Lung (tissue), 11 donors: ENCODE measurements at regions not wholly inside any gene's neighbourhood (a gene's known extent, or its start where the extent isn't known, plus 50 kb on each side); places are given as distances from the start of the nearest gene placed in this dataset.

Experiments used
- ATAC-seq: fragments of 200-7000 bp; cut with Tn5 transposase; one replicate; pipeline ENCODE4 v1.9.1; 2020; ENCODE audit warnings: moderate number of reproducible peaks; ENCODE audit not compliant: insufficient read depth, low FRiP score
- DNase-seq, 3 donors: peaks; one replicate each; pipeline ENCODE4 v3.0.0-alpha.2; 2013 to 2017
- H3K27ac ChIP-seq, 2 donors: one replicate each; pipeline ENCODE4 v1.5.1; 2013; ENCODE audit warnings: mild to moderate bottlenecking in 2 of 2, moderate library complexity in 2 of 2, control low read depth in 1 of 2, inconsistent platforms in 1 of 2, low read depth in 1 of 2, low read length in 1 of 2
- H3K27me3 ChIP-seq, 3 donors: one replicate each; pipeline ENCODE4 v1.5.1; 2013; ENCODE audit warnings: low read length in 2 of 3; ENCODE audit not compliant: control insufficient read depth in 3 of 3, insufficient read depth in 3 of 3
- H3K36me3 ChIP-seq, 4 donors: one replicate each; pipeline ENCODE4 v1.5.1; 2013; ENCODE audit warnings: low read length in 4 of 4, mild to moderate bottlenecking in 1 of 4, moderate library complexity in 1 of 4; ENCODE audit not compliant: control insufficient read depth in 4 of 4, insufficient read depth in 4 of 4
- H3K4me1 ChIP-seq, 5 donors: one replicate each; pipeline ENCODE4 v1.5.1; 2013; ENCODE audit warnings: low read length in 5 of 5, mild to moderate bottlenecking in 2 of 5, moderate library complexity in 1 of 5; ENCODE audit not compliant: control insufficient read depth in 5 of 5, insufficient read depth in 5 of 5
- H3K4me3 ChIP-seq: one replicate; pipeline ENCODE4 v1.5.1; 2013; ENCODE audit warnings: mild to moderate bottlenecking, control low read depth, moderate library complexity
- H3K9ac ChIP-seq, 2 donors: one replicate each; pipeline ENCODE4 v1.5.1; 2013; ENCODE audit warnings: low read length in 2 of 2, control low read depth in 1 of 2; ENCODE audit not compliant: insufficient read depth in 1 of 2
- H3K9me3 ChIP-seq, 4 donors: one replicate each; pipeline ENCODE4 v1.5.1; 2013; ENCODE audit warnings: low read length in 3 of 4, mild to moderate bottlenecking in 1 of 4, moderate library complexity in 1 of 4; ENCODE audit not compliant: control insufficient read depth in 4 of 4, insufficient read depth in 3 of 4
- CTCF ChIP-seq: IDR thresholded peaks from 2 replicates; pipeline ENCODE4 v1.5.1; 2012; ENCODE audit warnings: mild to moderate bottlenecking; ENCODE audit errors: control extremely low read depth, extremely low read depth
- WGBS, 2 donors: extraction: QIAGEN DNeasy Blood & Tissue Kit; methylation state at CpG; one replicate each; pipeline ENCODE4 v1.1.7; 2013; 5-methylcytosine and 5-hydroxymethylcytosine counted together
- donor health status: control.
- donor health status: control.
- donor health status: Bipolar disorder and iron deficiency.
- donor health status: healthy.
- donor health status: DM: yes; HTN: yes; CAD: no.

- H3K27ac ChIP-seq: no peak overlapping the region
- no peak for TF ChIP-seq CTCF
Measured at GRCh38 chr10:91062091-91062490, 141.2 kb upstream of the ANKRD1 start.

GRCh38 chr10:91071786-91072185, 148.7 kb upstream of the PCGF5 start:
- no peak for TF ChIP-seq CTCF
- no peak overlapping the region for H3K9ac ChIP-seq
- H3K9me3 ChIP-seq: no peaks in the 10 kb centered on the region
- no peak overlapping the region for H3K4me3 ChIP-seq
- no peaks in the 10 kb centered on the region for H3K36me3 ChIP-seq
- WGBS, 2 donors: 93 to 97% methylated on average over 1 of the region's 1 CpG
- no peak overlapping the region for H3K27ac ChIP-seq
- H3K27me3 ChIP-seq: no peaks in the 10 kb centered on the region
- ATAC-seq (no peak), DNase-seq (no peak)
- H3K4me1 ChIP-seq: peaks cover 0 to 4% (median 0%) of the 10 kb centered on the region in 5 donors

More at GRCh38 chr10:91062091-91062490, 141.2 kb upstream of the ANKRD1 start:
- ATAC-seq: no peak
- DNase-seq: peak in 1 of 3 donors; percentile 72
- Histone ChIP-seq H3K36me3 (no peaks in the 10 kb centered on the region), H3K9me3 (no peaks in the 10 kb centered on the region), H3K9ac (no peak overlapping the region), H3K4me3 (no peak overlapping the region), H3K4me1 (peaks cover 0 to 19% (median 2%) of the 10 kb centered on the region in 5 donors), H3K27me3 (no peaks in the 10 kb centered on the region)
- WGBS, 2 donors: 82 to 83% methylated on average over 3 of the region's 3 CpGs

GRCh38 chr10:91073286-91073979, 147.0 kb upstream of the PCGF5 start:
- H3K4me3 ChIP-seq: no peak overlapping the region
- DNase-seq (no peak), ATAC-seq (no peak)
- H3K4me1 ChIP-seq: peaks cover 0 to 10% (median 4%) of the 10 kb centered on the region in 5 donors
- no peak overlapping the region for H3K27ac ChIP-seq
- no peaks in the 10 kb centered on the region for H3K36me3 ChIP-seq
- no peak overlapping the region for H3K9ac ChIP-seq
- no peaks in the 10 kb centered on the region for H3K9me3 ChIP-seq
- WGBS, 2 donors: 68% methylated on average over 4 of the region's 4 CpGs
- TF ChIP-seq CTCF: no peak
- H3K27me3 ChIP-seq: no peaks in the 10 kb centered on the region
